B cell (primary cell): ENCODE measurements at regions not wholly inside any gene's neighbourhood (a gene's known extent, or its start where the extent isn't known, plus 50 kb on each side); places are given as distances from the start of the nearest gene placed in this dataset.

ENCODE experiments used
- ATAC-seq: fragments of 200-7000 bp; cut with Tn5 transposase; one replicate; pipeline ENCODE4 v1.10.0; 2021; ENCODE audit warnings: low read depth, mild to moderate bottlenecking, moderate number of reproducible peaks, moderate library complexity
- CTCF ChIA-PET: fragments of 350-600 bp; sonication (Branson Sonifier 250); formaldehyde crosslinking; loops from one replicate; lab custom pipeline; 2021; ENCODE audit warnings: antibody characterized with exemption, inconsistent platforms; lab: Charles Lee
- POLR2A ChIA-PET: fragments of 350-600 bp; sonication (Branson Sonifier 250); formaldehyde crosslinking; loops from one replicate; lab custom pipeline; 2021; ENCODE audit warnings: antibody characterized with exemption; lab: Charles Lee
- DNase-seq: peaks from one replicate; pipeline ENCODE4 v3.0.0; 2013
- H2AFZ ChIP-seq: 2 replicates; pipeline ENCODE4 v1.6.1; 2012; ENCODE audit warnings: mild to moderate bottlenecking, low read depth, low read length; ENCODE audit not compliant: insufficient read depth, poor library complexity, severe bottlenecking
- H3K27ac ChIP-seq, 2 donors: 1 replicate in 1 of 2; 2 replicates in 1 of 2; pipeline ENCODE4 v1.5.1; 2012 to 2013; ENCODE audit warnings: low read length in 2 of 2, mild to moderate bottlenecking in 2 of 2, moderate library complexity in 1 of 2
- H3K27me3 ChIP-seq, 4 experiments: fragments of 200-600 bp in 1 of 4; sonication (generic) in 1 of 4; replicated peaks in 1 of 4; 1 replicate in 2 of 4; 2 replicates in 2 of 4; pipeline versions ENCODE4 v1.6.1 to v1.7.0; 2013 to 2016; ENCODE audit warnings: low read length in 3 of 4, mild to moderate bottlenecking in 2 of 4, mixed read lengths in 1 of 4, moderate library complexity in 1 of 4; ENCODE audit not compliant: insufficient read depth in 4 of 4, control insufficient read depth in 3 of 4; ENCODE audit errors: control extremely low read depth in 1 of 4
- H3K36me3 ChIP-seq, 2 experiments: replicated peaks in 1 of 2; 1 replicate in 1 of 2; 2 replicates in 1 of 2; pipeline versions ENCODE4 v1.6.1 to v1.7.1; 2013; ENCODE audit warnings: low read length in 1 of 2; ENCODE audit not compliant: insufficient read depth in 2 of 2, control insufficient read depth in 1 of 2; ENCODE audit errors: control extremely low read depth in 1 of 2, extremely low read depth in 1 of 2
- H3K4me1 ChIP-seq, 2 donors: fragments of 200-600 bp in 1 of 2; sonication (generic) in 1 of 2; 1 replicate in 1 of 2; 2 replicates in 1 of 2; pipeline versions ENCODE4 v1.5.1 to v1.6.1; 2013 to 2017; ENCODE audit warnings: low read length in 2 of 2; ENCODE audit not compliant: control insufficient read depth in 2 of 2, insufficient read depth in 2 of 2
- H3K4me2 ChIP-seq: replicated peaks from 2 replicates; pipeline ENCODE3; 2012; ENCODE audit warnings: mild to moderate bottlenecking, low read depth, low read length; ENCODE audit not compliant: poor library complexity, severe bottlenecking
- H3K4me3 ChIP-seq, 5 experiments: fragments of 200-600 bp in 1 of 5; sonication (generic) in 1 of 5; 1 replicate in 3 of 5; 2 replicates in 2 of 5; pipeline versions ENCODE4 v1.5.1 to v1.7.0; 2011 to 2016; ENCODE audit warnings: low read length in 4 of 5, mild to moderate bottlenecking in 4 of 5, low read depth in 2 of 5, control low read depth in 1 of 5, moderate library complexity in 1 of 5; ENCODE audit not compliant: insufficient read depth in 1 of 5; ENCODE audit errors: control extremely low read depth in 1 of 5, extremely low read depth in 1 of 5
- H3K79me2 ChIP-seq: fragments of 200-600 bp; sonication (generic); one replicate; pipeline ENCODE4 v1.6.0; 2016; ENCODE audit warnings: low read length; ENCODE audit not compliant: control insufficient read depth, insufficient read depth
- H3K9ac ChIP-seq: fragments of 200-600 bp; sonication (generic); 2 replicates; pipeline ENCODE4 v1.6.1; 2017; ENCODE audit warnings: mild to moderate bottlenecking, low read length, moderate library complexity
- H3K9me3 ChIP-seq, 3 donors: one replicate each; pipeline versions ENCODE4 v1.6.1 to v1.7.1; 2013; ENCODE audit warnings: low read length in 2 of 3; ENCODE audit not compliant: control insufficient read depth in 2 of 3, insufficient read depth in 1 of 3; ENCODE audit errors: control extremely low read depth in 1 of 3
- H4K20me1 ChIP-seq: 2 replicates; pipeline ENCODE4 v1.6.0; 2012; ENCODE audit warnings: mild to moderate bottlenecking, low read length; ENCODE audit not compliant: insufficient read depth, control insufficient read depth, poor library complexity, severe bottlenecking
- H3K27ac Mint-ChIP-seq: one replicate; pipeline ENCODE4 v1.8.0; 2021; ENCODE audit warnings: mixed read lengths
- H3K27me3 Mint-ChIP-seq: one replicate; pipeline ENCODE4 v1.8.0; 2021; ENCODE audit warnings: mixed read lengths
- H3K4me1 Mint-ChIP-seq: one replicate; pipeline ENCODE4 v1.8.0; 2021; ENCODE audit warnings: mixed read lengths
- H3K4me3 Mint-ChIP-seq: one replicate; pipeline ENCODE4 v1.8.0; 2021; ENCODE audit warnings: mixed read lengths
- H3K9me3 Mint-ChIP-seq: one replicate; pipeline ENCODE4 v1.8.0; 2022; ENCODE audit warnings: mixed read lengths; ENCODE audit not compliant: insufficient read depth
- CTCF ChIP-seq: fragments of 200-600 bp; IDR thresholded peaks from one replicate; pipeline ENCODE4 v1.8.0; 2022; ENCODE audit warnings: antibody characterized with exemption, mild to moderate bottlenecking
- EZH2 ChIP-seq: IDR thresholded peaks from 2 replicates; pipeline ENCODE4 v1.6.1; 2012; ENCODE audit warnings: borderline replicate concordance, low read depth, mild to moderate bottlenecking, moderate library complexity, low read length; ENCODE audit not compliant: insufficient read depth, poor library complexity, severe bottlenecking
- WGBS: methylation state at CpG from one replicate; pipeline ENCODE4 v1.1.5; 2013; ENCODE audit warnings: missing lambda C conversion rate; ENCODE audit not compliant: insufficient coverage; 5-methylcytosine and 5-hydroxymethylcytosine counted together
- intact Hi-C: fragments of 100-400 bp; cut with micrococcal nuclease; formaldehyde crosslinking; loops from one replicate; pipeline ENCODE4 v1.10.0; 2022

- ChIA-PET POLR2A (no interaction called here), CTCF (no interaction called here)
- Mint-ChIP-seq H3K4me3 (no peak overlapping the region), H3K9me3 (no peaks in the 10 kb centered on the region), H3K27me3 (no peaks in the 10 kb centered on the region), H3K27ac (no peak overlapping the region), H3K4me1 (no peaks in the 10 kb centered on the region)
- H3K79me2 ChIP-seq = no peaks in the 10 kb centered on the region
- 33% methylated on average over 1 of the region's 4 CpGs for WGBS
- no peak for ATAC-seq
- DNase-seq = no peak
- H2AFZ ChIP-seq = no peak overlapping the region
- H3K4me1 ChIP-seq = no peaks in the 10 kb centered on the region
- H3K9ac ChIP-seq = no peak overlapping the region
- no peak overlapping the region for H3K27ac ChIP-seq
- H3K36me3 ChIP-seq = no peaks in the 10 kb centered on the region
- H3K27me3 ChIP-seq = no peaks in the 10 kb centered on the region
- TF ChIP-seq EZH2 (no peak), CTCF (no peak)
- intact Hi-C loops = no loop called here
- no peak overlapping the region for H3K4me3 ChIP-seq
- H4K20me1 ChIP-seq = no peaks in the 10 kb centered on the region
- no peak overlapping the region for H3K4me2 ChIP-seq
- H3K9me3 ChIP-seq = no peaks in the 10 kb centered on the region
Measured at GRCh38 chr4:43458293-43458692, 565.8 kb downstream of the GRXCR1 start.

- no peaks in the 10 kb centered on the region for H3K27me3 Mint-ChIP-seq
- no peak for DNase-seq
- 82% methylated on average over 4 of the region's 5 CpGs for WGBS
- H3K27ac Mint-ChIP-seq = no peak overlapping the region
- no peaks in the 10 kb centered on the region for H4K20me1 ChIP-seq
- H3K4me3 Mint-ChIP-seq = no peak overlapping the region
- no peaks in the 10 kb centered on the region for H3K79me2 ChIP-seq
- H3K36me3 ChIP-seq = no peaks in the 10 kb centered on the region
- POLR2A ChIA-PET = no interaction called here
- CTCF ChIA-PET = no interaction called here
- no peak overlapping the region for H3K27ac ChIP-seq
- H2AFZ ChIP-seq = no peak overlapping the region
- H3K27me3 ChIP-seq = no peaks in the 10 kb centered on the region
- H3K4me2 ChIP-seq = no peak overlapping the region
- intact Hi-C loops = no loop called here
- no peak overlapping the region for H3K9ac ChIP-seq
- TF ChIP-seq CTCF = no peak
- TF ChIP-seq EZH2 = no peak
- H3K4me1 Mint-ChIP-seq = no peaks in the 10 kb centered on the region
- peaks cover 8% of the 10 kb centered on the region for H3K9me3 Mint-ChIP-seq
- no peak overlapping the region for H3K4me3 ChIP-seq
- no peak for ATAC-seq
- H3K9me3 ChIP-seq = peaks cover 2 to 17% (median 11%) of the 10 kb centered on the region in 3 donors
- no peaks in the 10 kb centered on the region for H3K4me1 ChIP-seq
Measured at GRCh38 chr4:43471950-43472349, 579.4 kb downstream of the GRXCR1 start.
